ENCODE measurements at regions not wholly inside any gene's neighbourhood (a gene's known extent, or its start where the extent isn't known, plus 50 kb on each side); places are given as distances from the start of the nearest gene placed in this dataset.

DNA sequence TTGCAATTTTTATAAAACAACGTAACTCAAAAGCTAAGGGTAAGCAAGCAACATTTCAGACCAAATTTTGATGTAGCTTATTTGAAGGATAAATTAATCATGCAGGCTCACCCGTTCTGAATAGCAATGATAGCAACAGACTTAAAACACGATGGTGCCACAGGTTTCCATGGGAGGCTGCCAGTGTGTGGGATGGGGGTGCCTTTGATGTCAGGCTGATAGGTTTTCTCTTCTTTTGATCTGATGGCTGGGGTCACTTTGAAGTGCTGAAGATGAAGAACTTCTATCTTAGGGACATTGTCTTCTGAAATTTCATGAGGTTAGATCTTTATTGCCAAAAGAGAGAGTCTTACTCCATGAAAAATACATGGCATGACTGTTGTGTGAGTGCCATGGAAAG is 206.8 kb downstream of the LPIN1 start:
- Histone ChIP-seq H3K4me3 (no peak overlapping the region), H3K27ac (no peak overlapping the region)
- TF ChIP-seq, protein P1, sequence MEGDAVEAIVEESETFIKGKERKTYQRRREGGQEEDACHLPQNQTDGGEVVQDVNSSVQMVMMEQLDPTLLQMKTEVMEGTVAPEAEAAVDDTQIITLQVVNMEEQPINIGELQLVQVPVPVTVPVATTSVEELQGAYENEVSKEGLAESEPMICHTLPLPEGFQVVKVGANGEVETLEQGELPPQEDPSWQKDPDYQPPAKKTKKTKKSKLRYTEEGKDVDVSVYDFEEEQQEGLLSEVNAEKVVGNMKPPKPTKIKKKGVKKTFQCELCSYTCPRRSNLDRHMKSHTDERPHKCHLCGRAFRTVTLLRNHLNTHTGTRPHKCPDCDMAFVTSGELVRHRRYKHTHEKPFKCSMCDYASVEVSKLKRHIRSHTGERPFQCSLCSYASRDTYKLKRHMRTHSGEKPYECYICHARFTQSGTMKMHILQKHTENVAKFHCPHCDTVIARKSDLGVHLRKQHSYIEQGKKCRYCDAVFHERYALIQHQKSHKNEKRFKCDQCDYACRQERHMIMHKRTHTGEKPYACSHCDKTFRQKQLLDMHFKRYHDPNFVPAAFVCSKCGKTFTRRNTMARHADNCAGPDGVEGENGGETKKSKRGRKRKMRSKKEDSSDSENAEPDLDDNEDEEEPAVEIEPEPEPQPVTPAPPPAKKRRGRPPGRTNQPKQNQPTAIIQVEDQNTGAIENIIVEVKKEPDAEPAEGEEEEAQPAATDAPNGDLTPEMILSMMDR (IDR thresholded peaks at IDR 0.05): no peak
- no peak for DNase-seq (ENCODE audit: low spot score)

DNA sequence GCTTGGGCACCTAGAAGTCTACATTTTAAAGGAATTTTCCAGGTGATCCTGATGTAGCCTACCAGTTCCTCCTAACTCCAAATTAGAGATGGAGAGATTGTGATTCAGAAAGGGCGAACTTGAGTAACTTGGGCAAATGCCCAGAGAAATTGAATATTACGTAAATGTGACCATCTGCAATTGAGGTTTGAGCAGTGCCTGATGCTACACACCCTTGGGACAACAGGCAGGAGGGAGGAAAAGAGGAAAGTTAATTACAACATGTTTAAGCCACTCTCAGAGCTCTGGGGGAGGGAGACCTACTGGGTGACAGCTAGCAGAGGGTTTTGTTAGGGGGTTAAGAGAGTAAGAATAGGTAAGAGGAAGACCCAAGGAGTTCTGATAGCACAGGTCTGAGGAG is 208.9 kb downstream of the LPIN1 start:
- DNase-seq (ENCODE audit: low spot score): no peak
- Histone ChIP-seq H3K4me3 (no peak overlapping the region), H3K27ac (no peak overlapping the region)
- TF ChIP-seq, protein P1 (IDR thresholded peaks at IDR 0.05): no peak

DNA sequence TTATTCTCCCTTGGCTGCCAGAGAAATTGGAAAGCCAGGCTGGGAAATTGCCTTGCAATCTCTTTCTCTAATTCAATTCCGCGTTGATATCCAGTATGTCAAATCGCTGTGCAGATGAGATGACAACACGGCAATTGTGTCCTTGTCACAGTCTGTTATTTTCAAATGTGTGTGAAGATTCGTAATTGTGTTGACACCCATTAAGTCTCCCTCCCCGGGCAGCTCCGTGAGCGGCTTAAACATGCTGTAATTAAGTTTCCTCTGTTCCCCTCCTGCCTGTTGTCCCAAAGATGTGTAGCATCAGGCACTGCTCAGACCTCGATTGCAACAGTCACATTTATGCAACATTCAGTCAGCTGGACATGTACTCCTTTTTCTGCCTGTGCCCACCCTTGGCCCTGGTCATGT is 209.5 kb downstream of the LPIN1 start:
- TF ChIP-seq, protein P1 (IDR thresholded peaks at IDR 0.05): no peak
- no peak for DNase-seq (ENCODE audit: low spot score)
- no peak overlapping the region for H3K27ac ChIP-seq
- H3K4me3 ChIP-seq: no peak overlapping the region

DNA sequence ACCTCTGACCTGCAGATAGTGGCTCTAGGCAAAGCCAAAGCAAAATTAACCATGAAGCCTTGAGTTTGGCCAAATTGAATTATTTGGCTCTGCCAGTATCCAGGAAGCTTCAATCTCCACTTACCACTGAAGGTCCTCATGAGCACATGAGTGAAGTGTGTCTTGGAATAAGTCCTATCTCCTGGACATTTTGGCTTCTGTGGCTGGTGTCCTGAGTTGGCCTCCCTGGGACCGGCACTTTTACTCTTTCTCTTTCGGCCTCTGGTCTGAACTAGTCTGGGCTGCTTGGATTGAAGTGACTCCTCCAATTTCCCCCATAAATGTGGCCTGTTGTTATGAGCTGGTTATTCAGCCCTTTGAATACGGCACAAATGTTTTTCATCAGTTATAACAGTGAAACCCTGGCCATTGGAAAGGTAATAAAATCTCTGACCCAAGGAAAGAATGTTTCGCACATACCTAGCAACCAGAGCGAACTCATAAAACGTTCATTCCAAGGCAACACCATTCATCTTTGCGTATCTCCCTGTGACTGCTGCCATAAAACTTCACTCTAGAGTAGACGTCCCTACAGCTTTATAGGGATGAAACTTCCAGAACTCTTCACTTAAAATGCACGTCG is 216.4 kb downstream of the LPIN1 start:
- no peak overlapping the region for H3K27ac ChIP-seq
- no peak overlapping the region for H3K4me3 ChIP-seq
- no peak for DNase-seq (ENCODE audit: low spot score)
- TF ChIP-seq, protein P1 (IDR thresholded peaks at IDR 0.05): no peak

DNA sequence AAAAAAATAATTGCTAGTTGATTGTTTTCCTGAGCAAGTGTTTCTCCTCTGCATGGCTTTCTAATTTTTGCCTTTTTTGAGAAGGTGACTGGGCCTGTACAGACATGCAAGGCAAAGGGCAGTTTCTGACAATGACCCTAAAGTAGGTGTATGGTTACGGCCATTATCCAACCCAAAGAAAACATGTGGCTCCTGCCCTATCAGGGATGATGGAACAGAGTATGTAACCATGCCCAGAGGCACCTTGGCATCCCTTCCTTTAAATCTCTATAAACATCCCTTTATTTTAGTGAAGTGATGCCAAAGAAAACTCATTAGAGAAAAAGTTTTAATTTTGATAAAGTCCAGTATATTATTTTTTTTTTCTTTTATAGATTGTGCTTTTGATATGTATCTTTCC is 217.5 kb downstream of the LPIN1 start:
- H3K4me3 ChIP-seq: no peak overlapping the region

DNA sequence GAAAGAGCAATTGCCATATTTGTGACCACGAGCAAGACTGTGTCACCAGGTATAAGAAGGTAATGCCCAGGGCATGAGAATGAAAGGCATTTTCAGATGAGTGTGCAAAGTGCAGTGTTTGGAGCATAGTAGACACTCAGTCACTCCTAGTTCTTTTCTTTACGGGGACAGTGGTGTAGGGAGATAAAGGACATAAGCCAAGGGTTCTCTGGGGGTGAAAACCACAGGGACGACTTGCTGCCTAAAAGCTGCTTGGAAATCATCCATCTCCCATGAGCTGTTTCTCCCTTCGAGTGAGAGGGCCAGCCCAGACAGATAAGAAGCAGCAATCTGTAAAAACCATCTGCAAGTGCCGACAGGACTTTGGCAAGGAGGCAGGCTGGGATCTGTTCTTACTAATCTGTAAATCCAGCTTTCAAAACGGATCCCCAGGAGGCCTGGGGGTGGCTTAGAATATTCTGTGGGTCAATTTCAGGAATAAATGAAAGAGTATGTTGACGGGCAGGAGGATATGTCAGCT is 221.6 kb downstream of the LPIN1 start:
- Histone ChIP-seq H3K27ac (no peak overlapping the region), H3K4me3 (no peak overlapping the region)
- no peak for DNase-seq (ENCODE audit: low spot score)
- TF ChIP-seq, protein P1 (IDR thresholded peaks at IDR 0.05): no peak

More for the DNA sequence above, 217.5 kb downstream of the LPIN1 start:
- no peak overlapping the region for H3K27ac ChIP-seq
- TF ChIP-seq, protein P1 (IDR thresholded peaks at IDR 0.05): no peak
- no peak for DNase-seq (ENCODE audit: low spot score)

DNA sequence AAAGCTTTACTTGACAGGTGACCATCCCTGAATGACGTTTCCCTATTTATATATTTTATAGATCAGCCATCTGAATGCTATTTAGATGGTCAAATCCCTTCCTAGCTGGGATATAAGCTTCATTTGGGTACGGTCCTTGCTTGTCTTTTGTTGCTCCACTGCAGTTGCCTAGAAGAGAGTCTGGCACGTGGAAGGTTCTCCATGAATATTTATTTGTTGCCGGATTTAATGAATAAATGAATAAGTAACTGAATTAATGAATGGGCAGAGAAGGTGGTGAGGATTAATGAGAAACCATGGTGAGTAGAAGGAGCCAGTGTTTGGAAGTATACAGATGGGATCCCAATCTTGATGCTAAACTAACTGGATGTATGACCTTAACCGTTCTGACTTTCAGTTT is 222.1 kb downstream of the LPIN1 start:
- no peak for DNase-seq (ENCODE audit: low spot score)
- TF ChIP-seq, protein P1 (IDR thresholded peaks at IDR 0.05): no peak
- Histone ChIP-seq H3K4me3 (no peak overlapping the region), H3K27ac (no peak overlapping the region)

Data from coronary artery (tissue), 2 donors.